ENCODE measurements at regions not wholly inside any gene's neighbourhood (a gene's known extent, or its start where the extent isn't known, plus 50 kb on each side); places are given as distances from the start of the nearest gene placed in this dataset.

- TF ChIP-seq CTCF (conservative IDR thresholded peaks at IDR 0.05; ENCODE audit: low read depth in 2 of 2), result no peak
- TF ChIP-seq POLR2AphosphoS5 (IDR thresholded peaks at IDR 0.05; ENCODE audit: low read depth), result no peak
- no peak for TF ChIP-seq ZNF331 (CRISPR knock-in tag; IDR thresholded peaks at IDR 0.05; ENCODE audit: low read depth)
- TF ChIP-seq EZH2 (IDR thresholded peaks at IDR 0.05; ENCODE audit: low read depth, unreplicated experiment), result no peak
- TF ChIP-seq REST (IDR thresholded peaks at IDR 0.05; ENCODE audit: unreplicated experiment), result no peak
- no peak for TF ChIP-seq EZH2phosphoT487 (IDR thresholded peaks at IDR 0.05; ENCODE audit: unreplicated experiment)
Observed at GRCh38 chr1:209411491-209411929, 172.0 kb upstream of the CAMK1G start.

Data from GM23338 (cell line).